ENCODE measurements at regions not wholly inside any gene's neighbourhood (a gene's known extent, or its start where the extent isn't known, plus 50 kb on each side); places are given as distances from the start of the nearest gene placed in this dataset.

GRCh38 chr11:112882494-112883381 lies 78.5 kb upstream of the NCAM1 start:
- DNase-seq, result no peak

- no peak for DNase-seq
Observed at GRCh38 chr11:112884012-112884767, 77.0 kb upstream of the NCAM1 start.

GRCh38 chr11:112885744-112886433 lies 75.3 kb upstream of the NCAM1 start:
- DNase-seq, result no peak

- no peak for DNase-seq
Observed at GRCh38 chr11:112886434-112887370, 74.5 kb upstream of the NCAM1 start.

GRCh38 chr11:112889446-112889845 lies 71.8 kb upstream of the NCAM1 start:
- no peak for DNase-seq

GRCh38 chr11:112899235-112900006 lies 61.8 kb upstream of the NCAM1 start:
- DNase-seq, result no peak

GRCh38 chr11:112901924-112902323 lies 59.3 kb upstream of the NCAM1 start:
- DNase-seq, result no peak

GRCh38 chr11:112902361-112903011 lies 58.7 kb upstream of the NCAM1 start:
- DNase-seq, result no peak

- no peak for DNase-seq
Observed at GRCh38 chr11:112903340-112903739, 57.9 kb upstream of the NCAM1 start.

GRCh38 chr11:112911124-112911523 lies 50.1 kb upstream of the NCAM1 start:
- DNase-seq, result no peak
